ENCODE measurements at regions not wholly inside any gene's neighbourhood (a gene's known extent, or its start where the extent isn't known, plus 50 kb on each side); places are given as distances from the start of the nearest gene placed in this dataset.
"Not testable (repeated sequence)": the region's sequence is repeated elsewhere in the genome, so short reads cannot be mapped to it uniquely, and the experiment has no call there.

DNA sequence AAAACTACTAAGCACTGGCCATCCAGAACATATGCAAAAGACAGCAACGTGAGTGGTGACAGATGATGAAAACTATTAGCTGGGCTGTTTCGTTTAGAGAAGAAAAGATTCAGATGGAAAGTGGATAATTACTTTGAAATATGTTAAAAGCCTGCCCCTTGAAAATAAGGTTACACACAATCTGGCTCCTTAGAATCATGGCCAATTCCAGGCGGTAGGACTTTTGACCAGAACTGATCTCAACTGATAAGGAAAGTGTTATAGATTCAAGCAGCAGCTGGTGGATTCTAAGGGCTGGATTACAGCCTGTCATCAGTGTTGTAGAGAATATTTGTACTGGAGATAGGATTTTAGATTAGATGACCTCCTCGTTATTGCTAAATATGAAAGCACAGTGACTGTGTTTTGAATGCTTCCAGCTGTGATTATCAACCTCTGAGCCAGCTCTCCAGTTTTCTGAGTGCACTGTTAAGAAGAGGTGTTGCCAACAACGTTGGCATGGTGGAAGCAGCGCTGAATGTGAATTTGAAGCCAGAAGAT is 75.1 kb downstream of the KBTBD2 start:
- H3K27me3 ChIP-seq (ENCODE audit: low read depth); H3K9me3 ChIP-seq; H3K36me3 ChIP-seq (replicated peaks); DNase-seq (ENCODE audit: low spot score in 2 of 2); in situ Hi-C loops (cut with MboI; ENCODE audit: low sequenced_read_pairs); H3K4me1 ChIP-seq; H3K4me3 ChIP-seq: not testable (repeated sequence)

DNA sequence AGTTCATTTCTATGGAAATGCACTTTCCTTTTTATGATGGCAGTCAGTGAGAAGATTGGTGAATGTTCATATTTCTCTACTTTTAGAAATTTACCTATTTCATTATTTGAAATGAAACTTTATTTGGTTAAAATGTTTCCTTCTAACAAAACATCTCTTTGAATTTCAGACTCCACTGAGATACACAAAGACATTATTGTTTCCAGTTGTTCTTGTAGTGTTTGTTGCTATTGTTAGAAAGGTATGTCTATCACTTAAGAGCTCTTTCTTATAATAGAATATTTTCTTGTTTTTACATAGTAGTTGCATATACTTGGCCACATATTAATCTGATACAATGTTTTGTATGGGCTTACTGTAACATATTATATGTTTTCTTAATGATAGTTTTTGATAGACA is 76.8 kb downstream of the KBTBD2 start:
- H3K4me3 ChIP-seq; H3K9me3 ChIP-seq; in situ Hi-C loops (cut with MboI; ENCODE audit: low sequenced_read_pairs); H3K4me1 ChIP-seq; H3K27me3 ChIP-seq (ENCODE audit: low read depth); H3K36me3 ChIP-seq (replicated peaks); DNase-seq (ENCODE audit: low spot score in 2 of 2): not testable (repeated sequence)

DNA sequence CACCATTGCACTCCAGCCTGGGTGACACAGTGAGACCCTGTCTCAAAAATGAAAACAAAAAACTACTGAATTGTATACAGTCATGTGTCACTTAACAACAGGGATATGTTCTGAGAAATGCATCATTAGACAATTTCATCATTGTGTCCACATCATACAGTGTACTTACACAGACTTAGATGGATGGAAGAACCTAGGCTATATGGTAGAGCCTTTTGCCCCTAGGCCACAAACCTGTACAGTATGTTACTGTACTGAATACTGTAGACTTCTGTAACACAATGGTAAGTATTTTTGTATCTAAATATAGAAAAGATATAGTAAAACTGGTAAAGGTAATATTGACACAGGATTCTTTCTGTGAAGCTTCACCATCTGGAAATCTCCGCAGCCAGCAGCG is 81.7 kb downstream of the KBTBD2 start:
- H3K9me3 ChIP-seq, result no peaks in the 10 kb centered on the region
- H3K4me3 ChIP-seq, result no peak overlapping the region
- no peaks in the 10 kb centered on the region for H3K4me1 ChIP-seq
- in situ Hi-C loops (cut with MboI; ENCODE audit: low sequenced_read_pairs), result no loop called here
- DNase-seq (ENCODE audit: low spot score in 2 of 2), result no peak
- H3K36me3 ChIP-seq (replicated peaks), result no peaks in the 10 kb centered on the region
- no peaks in the 10 kb centered on the region for H3K27me3 ChIP-seq (ENCODE audit: low read depth)

DNA sequence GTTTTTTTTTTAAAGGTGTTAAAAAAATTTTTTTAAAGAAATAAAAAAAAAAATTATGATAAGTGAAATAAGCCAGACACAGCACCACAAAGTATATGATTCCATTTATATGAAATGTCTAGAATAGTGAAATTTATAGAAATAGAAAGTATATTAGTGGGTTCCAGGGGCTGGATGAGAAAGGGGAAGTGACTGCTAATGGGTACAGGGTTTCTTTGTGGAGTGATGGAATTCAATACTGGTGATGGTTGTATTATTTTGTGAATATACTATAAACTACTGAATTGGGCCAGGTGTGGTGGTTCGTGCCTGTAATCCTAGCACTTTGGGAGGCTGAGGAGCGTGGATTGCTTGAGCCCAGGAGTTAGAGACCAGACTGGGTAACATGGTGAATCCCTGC is 82.2 kb downstream of the KBTBD2 start:
- H3K9me3 ChIP-seq, result no peaks in the 10 kb centered on the region
- no peaks in the 10 kb centered on the region for H3K27me3 ChIP-seq (ENCODE audit: low read depth)
- H3K4me1 ChIP-seq, result no peaks in the 10 kb centered on the region
- in situ Hi-C loops (cut with MboI; ENCODE audit: low sequenced_read_pairs), result no loop called here
- no peak overlapping the region for H3K4me3 ChIP-seq
- H3K36me3 ChIP-seq (replicated peaks), result no peaks in the 10 kb centered on the region
- no peak for DNase-seq (ENCODE audit: low spot score in 2 of 2)

DNA sequence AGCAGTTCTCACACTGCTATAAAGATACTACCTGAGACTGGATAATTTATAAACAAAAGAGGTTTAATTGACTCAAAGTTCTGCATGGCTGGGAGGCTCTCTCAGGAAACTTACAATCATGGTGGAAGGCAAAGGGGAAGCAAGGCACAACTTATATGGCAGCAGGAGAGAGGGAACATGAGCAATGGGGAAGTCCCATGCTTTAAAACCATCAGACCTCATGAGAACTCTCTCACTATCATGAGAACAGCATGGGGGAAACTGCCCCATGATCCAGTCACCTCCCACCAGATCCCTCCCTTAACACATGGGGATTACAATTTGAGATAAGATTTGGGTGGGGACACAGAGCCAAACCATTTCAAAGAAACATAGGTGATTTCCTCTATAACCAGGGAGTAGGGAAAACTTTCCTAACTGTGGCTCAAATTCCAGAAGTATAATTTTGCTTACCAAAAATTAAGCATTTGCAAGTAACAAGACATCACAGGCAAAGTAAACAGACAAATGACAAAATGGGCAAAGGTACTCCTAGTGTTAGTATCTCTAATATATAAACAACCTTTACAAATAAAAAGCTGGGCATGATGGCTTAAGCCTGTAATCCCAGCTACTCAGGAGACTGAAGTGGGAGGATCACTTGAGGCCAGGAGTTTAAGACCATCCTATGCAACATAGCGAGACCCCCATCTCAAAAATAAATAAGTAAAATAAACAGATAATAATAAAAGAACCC is 88.0 kb downstream of the KBTBD2 start:
- Histone ChIP-seq H3K4me3 (no peak overlapping the region), H3K9me3 (peaks cover 14% of the 10 kb centered on the region; the same call in 1 of the 2 replicates), H3K27me3 (ENCODE audit: low read depth) (no peaks in the 10 kb centered on the region), H3K4me1 (no peaks in the 10 kb centered on the region), H3K36me3 (replicated peaks) (no peaks in the 10 kb centered on the region)
- in situ Hi-C loops (cut with MboI; ENCODE audit: low sequenced_read_pairs), result no loop called here
- no peak for DNase-seq (ENCODE audit: low spot score in 2 of 2)

DNA sequence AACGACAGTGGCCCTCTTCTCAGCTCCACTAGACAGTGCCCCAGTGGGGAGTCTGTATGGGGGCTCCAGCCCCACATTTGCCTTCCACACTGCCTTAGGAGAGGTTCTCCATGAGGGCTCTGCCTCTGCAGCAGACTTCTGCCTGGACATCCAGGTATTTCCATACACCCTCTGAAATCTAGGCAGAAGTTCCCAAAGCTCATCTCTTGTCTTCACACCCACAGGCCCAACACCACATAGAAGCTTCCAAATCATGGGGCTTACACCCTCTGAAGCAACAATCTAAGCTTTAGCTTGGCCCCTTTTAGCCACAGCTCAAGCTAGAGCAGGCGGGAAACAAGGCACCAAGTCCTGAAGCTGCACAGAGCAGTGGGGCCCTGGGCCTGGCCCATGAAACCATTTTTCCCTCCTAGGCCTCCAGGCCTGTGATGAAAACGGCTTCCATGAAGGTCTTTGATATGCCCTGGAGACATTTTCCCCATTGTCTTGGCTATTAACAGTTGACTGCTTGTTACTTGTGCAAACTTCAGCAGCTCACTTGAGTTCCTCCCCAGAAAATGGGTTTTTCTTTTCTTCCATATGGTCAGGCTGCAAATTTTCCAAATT is 89.2 kb downstream of the KBTBD2 start:
- Histone ChIP-seq H3K9me3 (peaks cover 14% of the 10 kb centered on the region; the same call in 1 of the 2 replicates), H3K4me1 (no peaks in the 10 kb centered on the region), H3K36me3 (replicated peaks) (no peaks in the 10 kb centered on the region), H3K4me3 (no peak overlapping the region), H3K27me3 (ENCODE audit: low read depth) (no peaks in the 10 kb centered on the region)
- DNase-seq (ENCODE audit: low spot score in 2 of 2), result no peak
- in situ Hi-C loops (cut with MboI; ENCODE audit: low sequenced_read_pairs), result no loop called here

DNA sequence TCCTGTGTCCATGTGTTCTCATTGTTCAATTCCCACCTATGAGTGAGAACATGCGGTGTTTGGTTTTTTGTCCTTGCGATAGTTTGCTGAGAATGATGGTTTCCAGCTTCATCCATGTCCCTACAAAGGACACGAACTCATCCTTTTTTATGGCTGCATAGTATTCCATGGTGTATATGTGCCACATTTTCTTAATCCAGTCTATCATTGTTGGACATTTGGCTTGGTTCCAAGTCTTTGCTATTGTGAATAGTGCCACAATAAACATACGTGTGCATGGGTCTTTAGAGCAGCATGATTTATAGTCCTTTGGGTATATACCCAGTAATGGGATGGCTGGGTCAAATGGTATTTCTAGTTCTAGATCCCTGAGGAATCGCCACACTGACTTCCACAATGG is 98.5 kb downstream of the KBTBD2 start:
- in situ Hi-C loops (cut with MboI; ENCODE audit: low sequenced_read_pairs); H3K27me3 ChIP-seq (ENCODE audit: low read depth); H3K36me3 ChIP-seq (replicated peaks); H3K9me3 ChIP-seq; DNase-seq (ENCODE audit: low spot score in 2 of 2); H3K4me3 ChIP-seq; H3K4me1 ChIP-seq: not testable (repeated sequence)

DNA sequence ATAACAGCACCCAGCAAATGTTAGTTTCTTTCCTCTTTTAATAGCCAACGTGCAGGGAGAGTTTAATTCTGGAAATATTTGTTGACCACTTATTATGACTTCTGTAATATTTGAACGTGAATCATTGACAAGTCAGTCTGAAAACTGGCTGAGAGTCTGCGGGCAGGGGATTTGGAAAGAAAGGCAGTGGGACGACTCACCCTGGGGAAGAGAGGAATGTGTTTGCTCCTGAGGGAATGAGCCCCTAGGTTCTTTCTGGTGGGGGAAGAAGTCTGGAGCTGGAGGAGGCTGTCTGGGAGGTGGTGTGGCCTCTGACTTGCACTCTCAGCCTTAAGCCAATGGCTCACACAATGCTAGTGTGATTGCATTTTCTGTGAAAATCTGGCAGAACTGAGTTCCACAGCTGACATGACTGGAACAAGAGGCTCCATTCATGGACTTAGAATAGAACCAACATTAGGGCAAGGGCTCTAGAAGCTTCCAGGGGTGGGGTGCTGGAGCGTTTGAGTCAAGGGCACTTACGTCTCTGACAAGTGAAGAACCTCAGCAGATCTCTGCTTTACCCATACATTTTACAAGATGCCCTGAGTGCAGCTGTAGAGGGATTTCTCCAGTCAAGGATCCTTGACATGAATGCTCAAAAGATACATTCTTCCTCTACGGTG is 100.7 kb downstream of the KBTBD2 start:
- H3K9me3 ChIP-seq; in situ Hi-C loops (cut with MboI; ENCODE audit: low sequenced_read_pairs); DNase-seq (ENCODE audit: low spot score in 2 of 2); H3K4me3 ChIP-seq; H3K36me3 ChIP-seq (replicated peaks); H3K4me1 ChIP-seq; H3K27me3 ChIP-seq (ENCODE audit: low read depth): not testable (repeated sequence)

DNA sequence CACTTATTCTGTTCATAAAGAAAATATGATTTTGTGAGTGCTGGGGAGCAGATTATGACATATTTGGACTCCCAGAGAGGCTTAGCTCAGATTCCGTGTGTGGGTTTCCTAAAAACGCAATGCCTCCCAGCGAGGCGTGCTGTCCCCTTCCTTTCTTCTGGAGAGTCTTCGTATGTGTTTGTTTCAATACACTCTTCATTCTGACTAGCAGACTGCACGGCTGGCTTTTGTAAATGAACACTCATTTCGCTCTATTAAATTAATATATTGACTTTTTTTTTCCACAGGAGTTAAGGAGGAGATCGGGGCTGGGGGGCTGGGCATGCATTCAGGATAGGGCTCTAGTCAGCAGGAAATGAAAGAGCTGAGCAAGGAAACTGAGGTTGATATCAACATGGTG is 102.3 kb downstream of the KBTBD2 start:
- H3K9me3 ChIP-seq; in situ Hi-C loops (cut with MboI; ENCODE audit: low sequenced_read_pairs); H3K36me3 ChIP-seq (replicated peaks); H3K4me3 ChIP-seq; H3K4me1 ChIP-seq; H3K27me3 ChIP-seq (ENCODE audit: low read depth); DNase-seq (ENCODE audit: low spot score in 2 of 2): not testable (repeated sequence)

DNA sequence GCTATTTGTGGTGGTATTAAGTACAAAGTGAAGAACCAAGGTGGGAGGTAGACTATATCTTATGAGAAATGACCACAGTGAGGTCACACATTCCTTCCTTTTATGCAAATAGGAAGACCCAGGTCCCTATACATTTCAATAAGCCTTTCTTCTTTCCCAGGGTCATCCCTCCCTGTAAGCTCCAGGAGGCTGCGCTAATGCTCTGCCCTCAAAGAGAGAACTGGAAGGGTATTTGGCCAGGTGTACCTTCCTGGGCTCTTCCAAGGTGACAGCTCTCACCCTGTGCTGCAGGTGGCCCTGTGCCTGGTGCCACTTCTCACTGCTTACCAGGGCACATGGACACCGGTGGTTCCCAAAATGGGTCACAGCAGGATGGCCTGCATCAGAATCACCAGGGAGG is 103.4 kb downstream of the KBTBD2 start:
- H3K27me3 ChIP-seq (ENCODE audit: low read depth); in situ Hi-C loops (cut with MboI; ENCODE audit: low sequenced_read_pairs); H3K4me3 ChIP-seq; H3K36me3 ChIP-seq (replicated peaks); H3K4me1 ChIP-seq; H3K9me3 ChIP-seq; DNase-seq (ENCODE audit: low spot score in 2 of 2): not testable (repeated sequence)

DNA sequence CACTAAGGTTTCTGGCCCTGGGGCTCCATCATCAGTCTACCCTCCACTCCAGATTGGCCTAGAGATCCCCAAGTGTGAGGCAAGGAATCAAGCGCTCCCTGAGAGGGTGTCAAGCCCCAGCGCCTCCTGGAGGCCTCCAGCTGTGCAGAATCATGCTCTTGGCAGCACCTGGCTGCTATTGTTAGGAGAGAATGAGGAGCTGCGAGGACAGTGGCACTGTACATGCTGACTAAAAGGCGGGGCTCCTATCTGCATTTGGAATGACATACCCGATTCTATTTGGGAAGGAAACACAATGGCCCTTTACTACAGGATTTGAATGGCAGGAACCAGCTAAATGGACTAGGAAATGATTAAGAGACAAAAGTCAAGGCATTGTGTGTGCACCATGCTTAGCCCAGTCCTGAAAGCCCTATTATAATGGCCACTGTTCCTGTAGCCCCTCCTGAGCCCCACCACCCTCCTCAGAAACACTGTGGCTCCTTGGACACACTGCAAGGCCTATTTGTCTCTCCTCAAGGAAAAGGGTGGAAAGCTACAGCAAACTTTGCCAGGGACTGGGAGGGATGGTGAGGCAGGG is 106.1 kb downstream of the KBTBD2 start:
- H3K4me1 ChIP-seq; in situ Hi-C loops (cut with MboI; ENCODE audit: low sequenced_read_pairs); H3K27me3 ChIP-seq (ENCODE audit: low read depth); H3K4me3 ChIP-seq; DNase-seq (ENCODE audit: low spot score in 2 of 2); H3K36me3 ChIP-seq (replicated peaks); H3K9me3 ChIP-seq: not testable (repeated sequence)

DNA sequence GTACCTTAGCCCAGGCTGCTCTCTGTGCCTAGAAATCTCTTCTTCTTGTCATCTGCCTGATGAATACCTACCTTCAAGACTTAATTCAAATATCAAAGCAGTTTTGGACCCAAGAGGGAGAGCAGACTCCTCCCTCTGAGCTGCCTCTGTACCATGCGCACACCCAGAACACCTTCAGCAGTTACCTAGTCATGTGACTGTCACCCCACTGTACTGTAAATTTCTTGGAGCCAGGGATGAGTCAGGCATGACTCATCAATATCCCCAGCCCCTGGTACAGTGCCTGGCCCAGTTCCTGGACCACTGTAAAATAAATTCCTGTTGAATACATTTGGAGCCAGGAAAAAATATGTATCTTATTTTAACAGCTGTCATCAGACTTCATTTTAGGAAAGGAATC is 111.7 kb downstream of the KBTBD2 start:
- in situ Hi-C loops (cut with MboI; ENCODE audit: low sequenced_read_pairs); H3K4me1 ChIP-seq; H3K9me3 ChIP-seq; H3K4me3 ChIP-seq; H3K27me3 ChIP-seq (ENCODE audit: low read depth); H3K36me3 ChIP-seq (replicated peaks); DNase-seq (ENCODE audit: low spot score in 2 of 2): not testable (repeated sequence)

DNA sequence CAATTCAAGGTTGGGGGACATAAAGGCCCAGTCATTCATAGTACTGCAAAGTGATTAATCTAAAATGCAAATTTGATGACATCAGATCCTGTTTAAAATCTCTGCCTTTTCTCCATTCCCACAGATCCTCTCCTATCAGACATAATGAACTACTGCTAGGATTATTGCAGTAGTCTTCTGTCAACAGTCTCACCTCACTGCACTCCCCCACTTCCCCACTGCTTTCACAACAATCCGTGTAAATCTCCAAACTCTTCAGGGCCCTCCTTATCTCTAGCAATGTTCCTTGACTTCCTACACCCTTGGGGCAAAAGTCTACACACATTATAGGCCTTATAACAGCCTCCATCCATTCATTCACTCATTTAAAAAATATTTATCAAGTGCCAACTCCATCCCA is 112.4 kb downstream of the KBTBD2 start:
- in situ Hi-C loops (cut with MboI; ENCODE audit: low sequenced_read_pairs), result no loop called here
- Histone ChIP-seq H3K27me3 (ENCODE audit: low read depth) (no peaks in the 10 kb centered on the region), H3K4me1 (no peaks in the 10 kb centered on the region), H3K9me3 (no peaks in the 10 kb centered on the region), H3K36me3 (replicated peaks) (no peaks in the 10 kb centered on the region), H3K4me3 (no peak overlapping the region)
- no peak for DNase-seq (ENCODE audit: low spot score in 2 of 2)

DNA sequence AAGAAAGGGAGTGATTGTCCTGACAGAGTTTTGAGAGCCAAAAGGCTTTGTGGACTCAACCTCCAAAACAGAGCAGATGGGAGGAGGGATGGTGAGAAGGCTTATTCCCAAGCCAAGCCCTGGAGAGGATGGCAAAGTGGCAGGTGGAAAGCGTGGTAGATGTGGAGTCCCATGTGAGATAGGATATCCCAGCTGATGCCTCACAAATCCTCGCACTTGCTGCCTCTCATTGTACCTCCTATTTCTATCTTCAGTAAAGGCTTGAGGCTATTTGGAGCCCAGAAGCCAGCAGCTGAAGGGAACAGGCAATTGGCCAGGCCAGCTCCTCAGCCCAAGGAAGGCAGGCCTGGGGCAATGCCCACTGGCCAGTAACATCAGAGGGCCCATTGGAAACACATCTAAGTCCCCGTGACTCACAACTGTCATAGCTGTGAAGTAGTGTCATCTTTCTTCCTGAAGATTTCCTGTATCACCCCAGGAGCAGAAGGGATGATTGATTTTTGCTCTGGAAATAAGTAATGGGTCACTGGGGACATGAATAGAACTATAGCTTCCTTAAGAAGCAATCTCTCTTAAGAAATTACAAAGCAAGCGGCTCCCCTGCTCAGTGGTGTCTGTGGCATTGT is 114.4 kb downstream of the KBTBD2 start:
- H3K9me3 ChIP-seq; H3K4me1 ChIP-seq; H3K36me3 ChIP-seq (replicated peaks); in situ Hi-C loops (cut with MboI; ENCODE audit: low sequenced_read_pairs); H3K4me3 ChIP-seq; DNase-seq (ENCODE audit: low spot score in 2 of 2); H3K27me3 ChIP-seq (ENCODE audit: low read depth): not testable (repeated sequence)

All from HAP-1 (cell line).